PC-3 (cell line): ENCODE measurements at regions not wholly inside any gene's neighbourhood (a gene's known extent, or its start where the extent isn't known, plus 50 kb on each side); places are given as distances from the start of the nearest gene placed in this dataset.

Experiments used
- ATAC-seq: fragments of 200-7000 bp; cut with Tn5 transposase; 2 replicates; pipeline ENCODE4 v1.9.1; 2020; ENCODE audit warnings: mild to moderate bottlenecking, moderate library complexity
- BruUV-seq: library from RNA; stranded (reverse); fragments of 400-500 nt; replicated peaks from 2 replicates; lab custom pipeline; 2021; lab: Mats Ljungman, UMichigan
- CTCF ChIA-PET: fragments of 300-600 bp; sonication (Branson Sonifier 250); formaldehyde crosslinking; loops from one replicate; lab custom pipeline; 2022; ENCODE audit warnings: antibody characterized with exemption; lab: Charles Lee
- POLR2A ChIA-PET: fragments of 300-600 bp; sonication (Branson Sonifier 250); formaldehyde crosslinking; loops from one replicate; lab custom pipeline; 2022; ENCODE audit warnings: antibody characterized with exemption; ENCODE audit not compliant: unreplicated experiment; lab: Charles Lee
- DNase-seq: peaks from one replicate; pipeline ENCODE4 v3.0.0-alpha.2; 2015
- H2AFZ ChIP-seq: fragments of 300-600 bp; sonication (generic); 2 replicates; pipeline ENCODE4 v1.6.0; 2016; ENCODE audit warnings: antibody characterized with exemption, low read length
- H3F3A ChIP-seq: fragments of 300-600 bp; sonication (generic); one replicate; pipeline ENCODE4 v1.6.0; 2017; ENCODE audit warnings: antibody characterized with exemption, low read length, control low read depth, mild to moderate bottlenecking; ENCODE audit not compliant: unreplicated experiment
- H3K27ac ChIP-seq: fragments of 300-600 bp; sonication (generic); 2 replicates; pipeline ENCODE4 v1.5.1; 2016; ENCODE audit warnings: mild to moderate bottlenecking, low read length
- H3K27me3 ChIP-seq: fragments of 300-600 bp; sonication (generic); 2 replicates; pipeline ENCODE4 v1.6.1; 2016; ENCODE audit warnings: low read length, mixed read lengths
- H3K36me3 ChIP-seq: fragments of 300-600 bp; sonication (generic); 2 replicates; pipeline ENCODE4 v1.6.1; 2016; ENCODE audit warnings: low read depth, mixed run types, low read length, mixed read lengths
- H3K4me1 ChIP-seq: fragments of 300-600 bp; sonication (generic); 2 replicates; pipeline ENCODE4 v1.5.1; 2016; ENCODE audit warnings: low read length; ENCODE audit not compliant: insufficient read depth
- H3K4me2 ChIP-seq: fragments of 300-600 bp; sonication (generic); 2 replicates; pipeline ENCODE4 v1.6.0; 2016; ENCODE audit warnings: low read length
- H3K4me3 ChIP-seq: fragments of 300-600 bp; sonication (generic); 2 replicates; pipeline ENCODE4 v1.5.1; 2016; ENCODE audit warnings: mild to moderate bottlenecking, low read length, mixed read lengths
- H3K79me2 ChIP-seq: fragments of 300-600 bp; sonication (generic); 2 replicates; pipeline ENCODE4 v1.6.1; 2017; ENCODE audit warnings: low read length, mixed read lengths
- H3K9ac ChIP-seq: fragments of 300-600 bp; sonication (generic); 2 replicates; pipeline ENCODE4 v1.6.0; 2016; ENCODE audit warnings: mild to moderate bottlenecking, low read length
- H3K9me2 ChIP-seq: fragments of 300-600 bp; sonication (generic); replicated peaks from 2 replicates; pipeline ENCODE4 v1.6.1; 2016; ENCODE audit warnings: mixed run types, low read length, mixed read lengths
- H3K9me3 ChIP-seq: fragments of 300-600 bp; sonication (generic); 2 replicates; pipeline ENCODE4 v1.6.1; 2016; ENCODE audit warnings: low read length, mixed read lengths
- H4K20me1 ChIP-seq: fragments of 300-600 bp; sonication (generic); 2 replicates; pipeline ENCODE4 v1.6.1; 2016; ENCODE audit warnings: low read length, mixed read lengths
- CTCF ChIP-seq: fragments of 300-600 bp; sonication (generic); conservative IDR thresholded peaks from 2 replicates; pipeline ENCODE4 v1.5.1; 2017; ENCODE audit warnings: antibody characterized with exemption, low read depth, mild to moderate bottlenecking, low read length
- EZH2 ChIP-seq: fragments of 300-600 bp; sonication (generic); IDR thresholded peaks from one replicate; pipeline ENCODE4 v1.6.1; 2017; ENCODE audit warnings: antibody characterized with exemption, mild to moderate bottlenecking, low read length; ENCODE audit not compliant: unreplicated experiment
- EZH2phosphoT487 ChIP-seq: fragments of 300-600 bp; sonication (generic); IDR thresholded peaks from 2 replicates; pipeline ENCODE4 v1.6.1; 2018; ENCODE audit warnings: mild to moderate bottlenecking, antibody characterized with exemption, low read length, borderline replicate concordance
- intact Hi-C: fragments of 100-400 bp; cut with micrococcal nuclease; formaldehyde crosslinking; loops from 2 replicates; pipeline ENCODE4 v1.9.0; 2023

- Histone ChIP-seq H3K4me3 (no peak overlapping the region), H4K20me1 (no peaks in the 10 kb centered on the region), H3K36me3 (no peaks in the 10 kb centered on the region), H3K9me3 (no peaks in the 10 kb centered on the region), H3K9ac (no peak overlapping the region), H3K9me2 (no peaks in the 10 kb centered on the region), H3K79me2 (no peaks in the 10 kb centered on the region), H3F3A (no peaks in the 10 kb centered on the region), H3K4me2 (no peak overlapping the region), H3K4me1 (no peaks in the 10 kb centered on the region), H3K27me3 (no peaks in the 10 kb centered on the region), H3K27ac (no peak overlapping the region), H2AFZ (no peak overlapping the region)
- ChIA-PET POLR2A (no interaction called here), CTCF (no interaction called here)
- DNase-seq = no peak
- TF ChIP-seq EZH2 (no peak), CTCF (no peak), EZH2phosphoT487 (no peak)
- ATAC-seq = no peak
- BruUV-seq = no TSS peak
- intact Hi-C loops = no loop called here
Measured at GRCh38 chr15:95742256-95742655, 588.2 kb upstream of the NR2F2 start.

- Histone ChIP-seq H2AFZ (no peak overlapping the region), H3K79me2 (no peaks in the 10 kb centered on the region), H3K9ac (no peak overlapping the region), H3K9me2 (no peaks in the 10 kb centered on the region), H3K36me3 (no peaks in the 10 kb centered on the region), H3K4me3 (no peak overlapping the region), H3K27me3 (no peaks in the 10 kb centered on the region), H3F3A (no peaks in the 10 kb centered on the region), H3K4me2 (no peak overlapping the region), H4K20me1 (no peaks in the 10 kb centered on the region), H3K9me3 (no peaks in the 10 kb centered on the region), H3K4me1 (no peaks in the 10 kb centered on the region), H3K27ac (no peak overlapping the region)
- ATAC-seq (no peak), DNase-seq (no peak)
- ChIA-PET CTCF (no interaction called here), POLR2A (no interaction called here)
- intact Hi-C loops = no loop called here
- TF ChIP-seq EZH2 (no peak), CTCF (no peak), EZH2phosphoT487 (no peak)
- BruUV-seq = no TSS peak
Measured at GRCh38 chr15:95742836-95743235, 587.7 kb upstream of the NR2F2 start.

GRCh38 chr15:95757171-95757570 is 573.3 kb upstream of the NR2F2 start:
- Histone ChIP-seq H3K9ac (no peak overlapping the region), H4K20me1 (no peaks in the 10 kb centered on the region), H3K4me3 (no peak overlapping the region), H3K27me3 (no peaks in the 10 kb centered on the region), H3K79me2 (no peaks in the 10 kb centered on the region), H3K36me3 (no peaks in the 10 kb centered on the region), H3K9me2 (no peaks in the 10 kb centered on the region), H3F3A (no peaks in the 10 kb centered on the region), H3K27ac (no peak overlapping the region), H3K4me2 (no peak overlapping the region), H2AFZ (no peak overlapping the region), H3K4me1 (no peaks in the 10 kb centered on the region; the same call in 1 of the 2 replicates), H3K9me3 (no peaks in the 10 kb centered on the region)
- no peak for ATAC-seq
- intact Hi-C loops = no loop called here
- POLR2A ChIA-PET = no interaction called here
- no TSS peak for BruUV-seq
- CTCF ChIA-PET = no interaction called here
- no peak for DNase-seq
- TF ChIP-seq EZH2 (no peak), CTCF (no peak), EZH2phosphoT487 (no peak)
